Epidermal melanocyte (primary cell): ENCODE measurements at regions not wholly inside any gene's neighbourhood (a gene's known extent, or its start where the extent isn't known, plus 50 kb on each side); places are given as distances from the start of the nearest gene placed in this dataset.
A peak's percentile ranks its signal among the peaks of the same experiment; 100 is the strongest.

Source experiments
- DNase-seq: peaks from one replicate; pipeline ENCODE4 v3.0.0; 2011; ENCODE audit warnings: low spot score; ENCODE audit not compliant: insufficient read length

- no peak for DNase-seq
Measured at GRCh38 chr11:95284057-95285052, 53.4 kb upstream of the SESN3 start.

DNA sequence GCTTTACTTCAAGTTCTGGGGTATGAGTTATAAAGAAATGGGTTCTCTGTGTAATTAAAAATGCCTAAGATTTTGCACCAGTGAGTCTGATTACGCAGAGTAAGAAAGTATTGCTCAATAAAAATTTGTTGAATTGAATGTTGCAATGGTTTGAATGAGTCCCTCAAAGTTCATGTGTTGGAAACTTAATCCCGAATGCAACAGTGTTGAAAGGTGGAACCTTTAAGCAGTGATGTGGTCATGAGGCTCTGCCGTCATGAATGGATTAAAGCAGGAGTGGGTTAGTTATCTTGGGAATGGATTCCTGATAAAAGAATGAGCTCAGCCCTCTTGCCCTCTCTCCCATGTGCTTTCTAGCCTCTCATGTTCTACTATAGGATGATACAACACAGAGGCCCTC is 52.6 kb upstream of the SESN3 start:
- DNase-seq = no peak

GRCh38 chr11:95283146-95283545 is 52.1 kb upstream of the SESN3 start:
- DNase-seq = no peak

DNA sequence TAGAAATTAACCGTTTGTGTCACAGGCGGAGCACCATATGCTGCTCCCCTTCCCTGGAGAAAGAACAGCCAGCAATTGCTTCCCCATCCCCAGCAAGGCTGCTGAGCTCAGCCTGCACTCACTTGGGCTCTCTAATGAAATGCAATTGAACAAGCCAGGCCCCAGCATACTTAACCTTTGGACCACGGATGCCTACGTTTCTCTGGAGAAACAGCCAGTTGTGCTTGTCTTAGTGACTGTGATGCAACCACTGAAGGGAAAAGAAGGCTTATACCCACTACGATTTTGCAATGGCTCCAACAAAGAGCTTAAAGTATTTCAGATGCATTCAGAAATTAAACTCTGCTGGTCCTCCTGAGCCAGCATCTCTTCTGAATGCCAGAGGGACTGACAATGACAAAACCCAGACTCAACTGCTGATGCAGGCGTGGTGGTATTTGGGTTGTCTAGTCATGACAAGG is 51.3 kb upstream of the SESN3 start:
- DNase-seq = peak; percentile 23
